Liver (tissue), 3 donors: ENCODE measurements at regions not wholly inside any gene's neighbourhood (a gene's known extent, or its start where the extent isn't known, plus 50 kb on each side); places are given as distances from the start of the nearest gene placed in this dataset.

Experiments used
- SP1 ChIP-seq: IDR thresholded peaks from 2 replicates; pipeline ENCODE4 v1.6.1; 2018; ENCODE audit warnings: antibody characterized with exemption, mild to moderate bottlenecking
- TF ChIP-seq, protein P1 (sequence below): fragments of 150-350 bp; IDR thresholded peaks from 2 replicates; pipeline ENCODE4 v1.5.1; 2017; ENCODE audit warnings: improper control_type of control experiment, low read depth, low read length; ENCODE audit not compliant: missing input control
- donor health status: healthy.
- donor health status: healthy.

DNA sequence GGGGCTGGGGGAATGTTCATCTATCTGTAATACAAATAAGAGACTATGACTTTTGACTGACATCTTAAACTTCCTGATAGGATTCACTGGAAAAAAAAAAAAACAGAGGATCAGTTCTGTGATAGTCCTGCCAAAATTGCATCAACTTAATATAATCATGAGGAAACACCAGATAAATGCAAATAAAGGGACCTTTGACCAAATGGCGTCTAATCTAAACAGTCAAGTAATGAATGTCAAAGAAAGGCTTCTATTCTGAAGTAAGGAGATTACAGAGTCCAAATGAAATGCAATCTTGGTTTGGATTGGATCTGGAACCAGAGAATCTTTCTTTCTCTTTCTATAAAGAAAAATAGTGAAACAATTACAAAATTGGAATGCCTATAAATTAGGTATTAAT, 513.4 kb downstream of the KCNT2 start:
- TF ChIP-seq, protein P1, sequence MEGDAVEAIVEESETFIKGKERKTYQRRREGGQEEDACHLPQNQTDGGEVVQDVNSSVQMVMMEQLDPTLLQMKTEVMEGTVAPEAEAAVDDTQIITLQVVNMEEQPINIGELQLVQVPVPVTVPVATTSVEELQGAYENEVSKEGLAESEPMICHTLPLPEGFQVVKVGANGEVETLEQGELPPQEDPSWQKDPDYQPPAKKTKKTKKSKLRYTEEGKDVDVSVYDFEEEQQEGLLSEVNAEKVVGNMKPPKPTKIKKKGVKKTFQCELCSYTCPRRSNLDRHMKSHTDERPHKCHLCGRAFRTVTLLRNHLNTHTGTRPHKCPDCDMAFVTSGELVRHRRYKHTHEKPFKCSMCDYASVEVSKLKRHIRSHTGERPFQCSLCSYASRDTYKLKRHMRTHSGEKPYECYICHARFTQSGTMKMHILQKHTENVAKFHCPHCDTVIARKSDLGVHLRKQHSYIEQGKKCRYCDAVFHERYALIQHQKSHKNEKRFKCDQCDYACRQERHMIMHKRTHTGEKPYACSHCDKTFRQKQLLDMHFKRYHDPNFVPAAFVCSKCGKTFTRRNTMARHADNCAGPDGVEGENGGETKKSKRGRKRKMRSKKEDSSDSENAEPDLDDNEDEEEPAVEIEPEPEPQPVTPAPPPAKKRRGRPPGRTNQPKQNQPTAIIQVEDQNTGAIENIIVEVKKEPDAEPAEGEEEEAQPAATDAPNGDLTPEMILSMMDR = no peak
- no peak for TF ChIP-seq SP1
